ENCODE measurements at regions not wholly inside any gene's neighbourhood (a gene's known extent, or its start where the extent isn't known, plus 50 kb on each side); places are given as distances from the start of the nearest gene placed in this dataset.

- Histone ChIP-seq H3K4me1 (ENCODE audit: control insufficient read depth, insufficient read depth, low read length) (peaks cover 20% of the 10 kb centered on the region), H3K36me3 (ENCODE audit: control insufficient read depth, insufficient read depth, low read length) (no peaks in the 10 kb centered on the region), H3K4me3 (ENCODE audit: low read length) (no peak overlapping the region), H3K27ac (ENCODE audit: low read depth, low read length) (peak overlapping the region; percentile 76), H3K9ac (ENCODE audit: low read length) (no peak overlapping the region), H3K27me3 (ENCODE audit: control insufficient read depth, insufficient read depth, low read length) (no peaks in the 10 kb centered on the region)
Measured at GRCh38 chr2:67216103-67216502, 181.0 kb upstream of the ETAA1 start.

GRCh38 chr2:67216881-67217280 is 180.3 kb upstream of the ETAA1 start:
- H3K27me3 ChIP-seq (ENCODE audit: control insufficient read depth, insufficient read depth, low read length): no peaks in the 10 kb centered on the region
- H3K27ac ChIP-seq (ENCODE audit: low read depth, low read length): peak overlapping the region; percentile 76
- H3K4me3 ChIP-seq (ENCODE audit: low read length): no peak overlapping the region
- H3K36me3 ChIP-seq (ENCODE audit: control insufficient read depth, insufficient read depth, low read length): no peaks in the 10 kb centered on the region
- H3K4me1 ChIP-seq (ENCODE audit: control insufficient read depth, insufficient read depth, low read length): peaks cover 20% of the 10 kb centered on the region
- no peak overlapping the region for H3K9ac ChIP-seq (ENCODE audit: low read length)

- Histone ChIP-seq H3K4me3 (ENCODE audit: low read length) (no peak overlapping the region), H3K27ac (ENCODE audit: low read depth, low read length) (no peak overlapping the region), H3K4me1 (ENCODE audit: control insufficient read depth, insufficient read depth, low read length) (peaks cover 20% of the 10 kb centered on the region), H3K27me3 (ENCODE audit: control insufficient read depth, insufficient read depth, low read length) (no peaks in the 10 kb centered on the region), H3K36me3 (ENCODE audit: control insufficient read depth, insufficient read depth, low read length) (no peaks in the 10 kb centered on the region), H3K9ac (ENCODE audit: low read length) (no peak overlapping the region)
Measured at GRCh38 chr2:67217398-67217797, 179.7 kb upstream of the ETAA1 start.

- no peak overlapping the region for H3K27ac ChIP-seq (ENCODE audit: low read depth, low read length)
Measured at GRCh38 chr2:67218056-67218455, 179.1 kb upstream of the ETAA1 start.

GRCh38 chr2:67219651-67220050 is 177.5 kb upstream of the ETAA1 start:
- no peak overlapping the region for H3K27ac ChIP-seq (ENCODE audit: low read depth, low read length)
- H3K27me3 ChIP-seq (ENCODE audit: control insufficient read depth, insufficient read depth, low read length): no peaks in the 10 kb centered on the region
- H3K9ac ChIP-seq (ENCODE audit: low read length): no peak overlapping the region
- H3K36me3 ChIP-seq (ENCODE audit: control insufficient read depth, insufficient read depth, low read length): no peaks in the 10 kb centered on the region
- peaks cover 19% of the 10 kb centered on the region for H3K4me1 ChIP-seq (ENCODE audit: control insufficient read depth, insufficient read depth, low read length)
- H3K4me3 ChIP-seq (ENCODE audit: low read length): no peak overlapping the region

More at GRCh38 chr2:67218056-67218455, 179.1 kb upstream of the ETAA1 start:
- Histone ChIP-seq H3K9ac (ENCODE audit: low read length) (no peak overlapping the region), H3K4me1 (ENCODE audit: control insufficient read depth, insufficient read depth, low read length) (peaks cover 20% of the 10 kb centered on the region), H3K27me3 (ENCODE audit: control insufficient read depth, insufficient read depth, low read length) (no peaks in the 10 kb centered on the region), H3K4me3 (ENCODE audit: low read length) (no peak overlapping the region), H3K36me3 (ENCODE audit: control insufficient read depth, insufficient read depth, low read length) (no peaks in the 10 kb centered on the region)

GRCh38 chr2:67221266-67221665 is 175.9 kb upstream of the ETAA1 start:
- peaks cover 10% of the 10 kb centered on the region for H3K4me1 ChIP-seq (ENCODE audit: control insufficient read depth, insufficient read depth, low read length)
- H3K27me3 ChIP-seq (ENCODE audit: control insufficient read depth, insufficient read depth, low read length): no peaks in the 10 kb centered on the region
- H3K36me3 ChIP-seq (ENCODE audit: control insufficient read depth, insufficient read depth, low read length): no peaks in the 10 kb centered on the region

GRCh38 chr2:67225287-67225973 is 171.7 kb upstream of the ETAA1 start:
- Histone ChIP-seq H3K36me3 (ENCODE audit: control insufficient read depth, insufficient read depth, low read length) (no peaks in the 10 kb centered on the region), H3K4me1 (ENCODE audit: control insufficient read depth, insufficient read depth, low read length) (no peaks in the 10 kb centered on the region), H3K27me3 (ENCODE audit: control insufficient read depth, insufficient read depth, low read length) (no peaks in the 10 kb centered on the region), H3K9ac (ENCODE audit: low read length) (no peak overlapping the region), H3K4me3 (ENCODE audit: low read length) (no peak overlapping the region), H3K27ac (ENCODE audit: low read depth, low read length) (no peak overlapping the region)

More at GRCh38 chr2:67221266-67221665, 175.9 kb upstream of the ETAA1 start:
- Histone ChIP-seq H3K4me3 (ENCODE audit: low read length) (no peak overlapping the region), H3K27ac (ENCODE audit: low read depth, low read length) (no peak overlapping the region), H3K9ac (ENCODE audit: low read length) (no peak overlapping the region)

GRCh38 chr2:67229706-67230105 is 167.4 kb upstream of the ETAA1 start:
- Histone ChIP-seq H3K4me3 (ENCODE audit: low read length) (no peak overlapping the region), H3K36me3 (ENCODE audit: control insufficient read depth, insufficient read depth, low read length) (no peaks in the 10 kb centered on the region), H3K9ac (ENCODE audit: low read length) (no peak overlapping the region), H3K27me3 (ENCODE audit: control insufficient read depth, insufficient read depth, low read length) (no peaks in the 10 kb centered on the region), H3K27ac (ENCODE audit: low read depth, low read length) (no peak overlapping the region), H3K4me1 (ENCODE audit: control insufficient read depth, insufficient read depth, low read length) (no peaks in the 10 kb centered on the region)

- Histone ChIP-seq H3K27ac (ENCODE audit: low read depth, low read length) (no peak overlapping the region), H3K4me3 (ENCODE audit: low read length) (no peak overlapping the region), H3K27me3 (ENCODE audit: control insufficient read depth, insufficient read depth, low read length) (no peaks in the 10 kb centered on the region), H3K4me1 (ENCODE audit: control insufficient read depth, insufficient read depth, low read length) (no peaks in the 10 kb centered on the region), H3K36me3 (ENCODE audit: control insufficient read depth, insufficient read depth, low read length) (no peaks in the 10 kb centered on the region), H3K9ac (ENCODE audit: low read length) (no peak overlapping the region)
Measured at GRCh38 chr2:67232936-67233335, 164.2 kb upstream of the ETAA1 start.

- no peak overlapping the region for H3K4me3 ChIP-seq (ENCODE audit: low read length)
- H3K27ac ChIP-seq (ENCODE audit: low read depth, low read length): no peak overlapping the region
- no peaks in the 10 kb centered on the region for H3K4me1 ChIP-seq (ENCODE audit: control insufficient read depth, insufficient read depth, low read length)
- no peak overlapping the region for H3K9ac ChIP-seq (ENCODE audit: low read length)
- no peaks in the 10 kb centered on the region for H3K27me3 ChIP-seq (ENCODE audit: control insufficient read depth, insufficient read depth, low read length)
- H3K36me3 ChIP-seq (ENCODE audit: control insufficient read depth, insufficient read depth, low read length): no peaks in the 10 kb centered on the region
Measured at GRCh38 chr2:67234440-67234839, 162.7 kb upstream of the ETAA1 start.

GRCh38 chr2:67237288-67237687 is 159.8 kb upstream of the ETAA1 start:
- Histone ChIP-seq H3K9ac (ENCODE audit: low read length) (no peak overlapping the region), H3K36me3 (ENCODE audit: control insufficient read depth, insufficient read depth, low read length) (no peaks in the 10 kb centered on the region), H3K4me3 (ENCODE audit: low read length) (no peak overlapping the region), H3K4me1 (ENCODE audit: control insufficient read depth, insufficient read depth, low read length) (no peaks in the 10 kb centered on the region), H3K27ac (ENCODE audit: low read depth, low read length) (no peak overlapping the region), H3K27me3 (ENCODE audit: control insufficient read depth, insufficient read depth, low read length) (no peaks in the 10 kb centered on the region)

GRCh38 chr2:67240507-67240906 is 156.6 kb upstream of the ETAA1 start:
- H3K9ac ChIP-seq (ENCODE audit: low read length): no peak overlapping the region
- no peaks in the 10 kb centered on the region for H3K36me3 ChIP-seq (ENCODE audit: control insufficient read depth, insufficient read depth, low read length)
- H3K27me3 ChIP-seq (ENCODE audit: control insufficient read depth, insufficient read depth, low read length): no peaks in the 10 kb centered on the region
- no peak overlapping the region for H3K27ac ChIP-seq (ENCODE audit: low read depth, low read length)
- H3K4me3 ChIP-seq (ENCODE audit: low read length): no peak overlapping the region
- no peaks in the 10 kb centered on the region for H3K4me1 ChIP-seq (ENCODE audit: control insufficient read depth, insufficient read depth, low read length)

- Histone ChIP-seq H3K27me3 (ENCODE audit: control insufficient read depth, insufficient read depth, low read length) (no peaks in the 10 kb centered on the region), H3K4me3 (ENCODE audit: low read length) (no peak overlapping the region), H3K4me1 (ENCODE audit: control insufficient read depth, insufficient read depth, low read length) (no peaks in the 10 kb centered on the region), H3K36me3 (ENCODE audit: control insufficient read depth, insufficient read depth, low read length) (no peaks in the 10 kb centered on the region), H3K27ac (ENCODE audit: low read depth, low read length) (no peak overlapping the region), H3K9ac (ENCODE audit: low read length) (no peak overlapping the region)
Measured at GRCh38 chr2:67241453-67241852, 155.7 kb upstream of the ETAA1 start.

All from rectal smooth muscle tissue (tissue), 1 donor.